HG03103 (cell line): ENCODE measurements at regions not wholly inside any gene's neighbourhood (a gene's known extent, or its start where the extent isn't known, plus 50 kb on each side); places are given as distances from the start of the nearest gene placed in this dataset.
"Not testable (repeated sequence)": the region's sequence is repeated elsewhere in the genome, so short reads cannot be mapped to it uniquely, and the experiment has no call there.

ENCODE experiments used
- ATAC-seq: cut with Tn5 transposase; IDR thresholded peaks from one replicate; pipeline ENCODE4 v1.9.1; 2021; ENCODE audit warnings: low read depth; ENCODE audit not compliant: unreplicated experiment

DNA sequence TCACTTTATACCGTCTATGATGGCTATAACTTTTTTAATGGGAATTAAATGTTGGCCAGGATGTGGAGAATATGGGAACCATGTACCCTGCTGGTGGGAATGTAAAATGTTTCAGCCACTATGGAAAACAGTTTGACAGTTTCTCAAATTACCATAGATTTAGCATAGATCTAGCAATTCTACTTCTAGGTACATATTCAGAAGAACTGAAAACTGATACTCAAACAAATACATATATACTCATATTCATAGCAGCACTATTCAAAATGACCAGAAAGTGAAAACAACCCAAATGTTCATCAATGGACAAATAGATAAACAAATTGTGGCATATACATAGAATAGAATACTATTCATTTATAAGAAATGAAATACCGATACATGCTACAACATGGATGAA is 539.4 kb downstream of the IGSF11 start:
- no peak for ATAC-seq

DNA sequence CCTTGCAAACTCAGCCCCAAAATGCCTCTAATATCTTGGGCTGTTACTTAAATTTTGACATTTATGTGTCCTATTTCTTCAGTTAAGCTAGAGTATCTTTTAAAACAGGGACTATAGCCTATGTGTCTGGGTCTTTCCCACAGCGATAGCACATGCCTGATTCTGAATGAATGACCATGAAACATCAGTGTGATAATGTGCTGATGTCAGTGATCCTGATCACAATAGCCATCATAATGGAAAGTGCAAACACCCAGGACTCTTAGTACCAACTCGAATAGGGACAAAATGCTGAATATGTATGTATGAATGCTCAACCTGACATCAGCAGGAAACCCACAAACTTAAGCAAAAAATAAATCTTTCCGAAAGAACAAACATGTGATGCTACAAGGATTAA is 537.4 kb downstream of the IGSF11 start:
- no peak for ATAC-seq

DNA sequence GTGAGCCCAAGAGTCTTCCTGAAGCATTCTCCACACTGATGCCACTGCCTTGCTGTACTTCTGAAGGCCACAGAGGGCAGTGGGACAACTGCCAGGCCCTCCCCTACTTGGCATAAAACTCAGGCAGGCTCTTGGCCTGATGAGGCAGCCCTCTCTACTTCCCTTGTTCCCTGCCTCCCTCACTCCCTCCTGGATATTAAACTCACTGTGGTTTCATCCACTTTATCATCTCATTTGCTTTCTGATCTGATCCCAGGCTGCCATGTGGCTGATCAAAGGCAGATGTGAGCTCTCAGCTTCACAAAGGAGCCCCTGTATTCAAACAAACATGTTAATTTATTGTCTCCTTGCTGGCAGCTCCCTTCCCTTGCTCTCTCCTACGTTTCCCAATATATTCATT is 533.5 kb downstream of the IGSF11 start:
- no peak for ATAC-seq

DNA sequence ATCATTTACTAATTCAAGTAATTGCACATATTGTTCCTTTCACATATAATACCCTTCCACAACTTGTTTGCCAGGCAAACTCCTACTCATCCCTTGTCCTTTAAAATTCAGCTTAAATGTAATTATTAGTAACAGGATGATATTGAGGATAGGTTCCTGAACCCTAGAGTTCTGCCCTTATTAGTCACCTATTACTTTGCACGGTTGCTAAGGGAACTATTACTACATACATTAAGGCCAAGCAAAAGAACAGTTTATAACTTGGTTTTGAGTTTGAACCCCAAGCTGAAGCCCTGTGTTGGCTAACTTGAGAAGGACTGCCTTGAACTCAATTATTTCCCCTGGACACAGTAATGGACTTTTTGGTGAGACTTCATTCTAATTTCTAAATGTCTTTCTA is 529.7 kb downstream of the IGSF11 start:
- no peak for ATAC-seq

DNA sequence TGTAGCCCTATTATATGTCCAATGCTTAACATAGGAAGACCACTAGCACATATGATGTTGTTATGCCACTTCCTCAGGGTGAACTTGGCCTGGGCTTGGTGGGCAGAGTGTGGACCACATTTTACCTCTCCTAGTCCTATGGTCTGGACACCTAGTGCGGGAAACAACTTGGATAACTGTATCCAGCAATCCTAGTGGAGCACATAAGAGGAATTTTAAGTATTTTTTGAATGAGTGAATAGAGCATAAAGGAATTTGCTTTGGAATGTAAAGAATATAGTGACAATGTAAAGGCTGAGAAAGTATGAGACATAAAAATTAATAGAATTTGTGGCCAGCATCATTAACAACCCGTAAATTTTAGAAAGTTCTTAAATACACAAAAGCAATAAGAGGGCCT is 528.9 kb downstream of the IGSF11 start:
- ATAC-seq, result no peak

DNA sequence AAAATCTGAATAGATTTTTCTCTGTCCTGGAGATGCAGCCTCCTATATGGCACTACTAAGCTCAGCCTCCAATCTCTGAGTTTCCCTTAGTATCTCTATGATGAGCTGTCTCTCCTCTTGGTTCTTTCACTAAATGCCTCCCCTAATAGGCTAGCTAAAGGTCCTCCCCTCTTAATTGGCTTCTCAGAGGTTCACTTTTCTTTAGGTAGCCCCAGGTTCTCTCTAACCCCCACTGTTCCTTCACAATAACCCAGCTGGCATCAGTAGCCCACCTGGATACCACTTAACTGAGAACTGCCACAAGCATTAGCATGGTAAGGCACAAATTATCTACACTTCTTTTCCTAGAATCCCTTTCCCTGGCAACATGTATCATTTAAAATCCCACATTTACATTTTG is 523.2 kb downstream of the IGSF11 start:
- no peak for ATAC-seq

DNA sequence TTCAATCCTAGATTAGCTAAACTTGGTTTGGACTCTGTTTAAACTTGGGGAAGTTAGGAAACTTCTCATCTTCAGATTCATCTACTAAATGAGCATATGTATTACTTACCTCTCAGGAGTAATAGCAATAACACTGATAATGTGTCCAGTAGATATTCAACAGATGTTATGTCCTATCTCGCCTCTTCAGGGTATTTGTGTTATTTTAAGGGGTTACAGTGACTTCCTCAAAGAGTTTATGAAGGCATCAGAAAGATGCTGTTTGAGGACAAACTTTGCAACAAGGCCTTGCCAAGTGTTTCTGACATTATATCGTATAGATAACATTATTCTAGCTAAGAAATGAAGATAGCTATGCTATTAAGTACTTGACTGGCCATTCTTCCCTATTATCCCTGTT is 522.3 kb downstream of the IGSF11 start:
- ATAC-seq, result no peak

DNA sequence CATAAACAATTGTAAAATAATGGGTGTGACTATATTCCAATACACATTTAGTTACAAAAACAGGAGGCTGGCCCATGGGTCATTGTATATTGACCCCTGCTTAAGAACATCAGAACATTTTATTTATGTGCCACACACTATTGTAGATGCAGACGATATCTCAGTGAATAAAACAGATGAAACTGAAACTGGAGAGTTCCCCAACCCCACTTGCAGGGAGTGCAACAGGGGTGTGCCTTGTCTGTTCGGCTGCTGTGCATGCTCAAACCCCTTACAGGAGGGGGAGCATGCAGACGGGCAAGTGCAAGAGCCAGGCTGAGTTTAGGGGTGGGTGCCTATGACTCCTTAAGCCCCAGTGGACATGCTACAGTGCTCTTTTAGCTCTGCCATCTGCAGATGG is 509.6 kb downstream of the IGSF11 start:
- no peak for ATAC-seq

DNA sequence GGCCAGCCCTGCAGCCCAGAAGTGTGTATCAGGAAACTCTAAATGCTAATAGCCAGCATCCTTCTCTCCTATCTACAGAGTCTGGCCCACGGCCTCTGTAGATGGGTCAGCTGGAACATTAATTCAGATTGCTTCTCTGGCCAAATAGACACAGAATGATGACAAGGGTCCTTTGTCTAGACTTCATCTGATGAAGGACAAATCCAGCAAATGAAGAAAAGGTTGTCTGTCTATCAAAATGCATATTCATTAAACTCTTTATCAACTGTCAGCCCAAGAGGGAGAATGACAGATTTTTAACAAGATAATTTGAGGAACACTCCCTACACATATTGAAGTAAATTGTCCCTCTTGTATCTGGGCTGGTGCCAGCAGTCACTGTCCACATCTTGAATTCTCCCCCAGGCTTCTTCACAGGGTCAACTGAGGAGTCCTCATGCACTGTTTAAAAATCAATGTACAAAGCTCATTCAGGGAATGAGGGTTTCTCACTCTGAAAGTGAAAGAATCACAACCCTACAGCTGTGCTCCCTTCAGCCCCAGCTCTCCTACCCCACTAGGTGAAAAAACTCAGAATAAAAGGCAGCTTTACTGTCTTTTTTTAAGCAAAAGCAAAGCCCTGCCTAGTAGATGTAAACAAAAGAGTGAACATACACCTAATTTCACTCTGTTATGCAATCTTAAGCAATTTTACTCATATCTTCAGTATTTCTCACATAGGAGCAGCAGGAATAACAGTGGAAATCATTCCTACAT is 507.7 kb downstream of the IGSF11 start:
- ATAC-seq, result peak; percentile 74

DNA sequence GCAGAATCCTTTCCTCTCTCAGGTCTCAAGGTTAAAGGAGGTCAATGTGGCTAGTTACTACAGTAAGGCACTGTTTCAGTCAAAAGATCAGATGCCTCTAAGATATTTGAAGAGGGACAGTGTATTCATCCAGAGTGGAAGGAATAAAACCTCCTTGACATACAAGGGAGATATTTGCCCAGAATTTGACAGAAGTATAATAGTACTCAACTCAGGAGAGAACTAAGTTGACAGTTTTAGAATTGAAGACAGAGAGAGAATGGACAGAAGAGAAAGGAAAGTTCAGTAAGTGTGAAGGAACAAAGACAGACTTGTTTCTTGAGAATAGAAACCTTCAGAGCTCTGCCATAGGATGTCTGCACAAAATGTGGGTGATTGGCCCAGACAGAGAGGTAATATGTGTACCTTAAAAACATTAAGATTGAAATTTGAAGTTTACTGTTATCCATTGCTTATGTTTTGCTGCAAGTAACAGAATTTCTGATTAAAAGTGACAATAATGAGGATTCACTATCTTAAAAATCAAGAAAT is 507.1 kb downstream of the IGSF11 start:
- ATAC-seq, result peak; percentile 16

DNA sequence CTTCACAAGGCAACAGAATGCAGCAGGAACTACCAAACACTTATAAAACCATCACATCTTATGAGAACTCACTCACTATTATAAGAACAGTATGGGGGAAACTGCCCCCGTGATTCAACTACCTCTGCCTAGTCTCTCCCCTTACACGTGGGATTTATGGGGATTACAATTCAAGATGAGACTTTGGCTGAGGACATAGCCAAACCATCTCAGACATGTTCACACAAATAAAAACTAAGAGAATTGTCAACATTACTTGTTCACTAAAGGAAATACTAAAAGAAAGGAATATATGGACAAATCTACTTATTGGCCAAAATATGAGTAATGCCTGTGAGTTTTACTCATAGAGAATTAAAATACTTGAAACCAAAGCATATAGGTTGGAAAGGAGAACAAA is 505.1 kb downstream of the IGSF11 start:
- ATAC-seq, result no peak

DNA sequence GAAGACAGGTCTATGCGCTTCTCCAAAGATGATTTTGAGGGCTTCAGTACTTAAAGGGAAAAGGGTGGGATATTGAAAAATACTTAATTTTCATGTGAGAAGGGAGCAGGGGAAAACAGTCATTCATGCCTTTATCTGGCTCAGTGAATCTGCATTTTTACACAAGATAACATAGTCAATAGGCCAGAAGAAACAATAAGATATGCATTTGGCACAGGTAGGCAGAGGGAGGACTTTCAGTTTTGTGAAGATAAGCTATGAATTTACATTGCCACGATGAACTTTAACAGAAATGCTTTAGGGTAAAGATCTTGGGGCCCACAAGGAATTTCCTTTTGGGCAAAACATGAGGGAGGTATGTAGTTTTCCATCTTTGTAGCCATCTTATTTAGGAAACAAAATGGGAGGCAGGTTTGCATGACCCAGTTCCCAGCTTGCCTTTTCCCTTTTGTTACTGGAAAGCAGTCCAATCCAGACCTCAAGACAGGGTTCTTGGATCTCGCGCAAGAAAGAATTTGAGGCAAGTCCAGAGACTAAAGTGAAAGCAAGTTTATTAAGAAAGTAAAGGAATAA is 504.2 kb downstream of the IGSF11 start:
- ATAC-seq, result no peak

DNA sequence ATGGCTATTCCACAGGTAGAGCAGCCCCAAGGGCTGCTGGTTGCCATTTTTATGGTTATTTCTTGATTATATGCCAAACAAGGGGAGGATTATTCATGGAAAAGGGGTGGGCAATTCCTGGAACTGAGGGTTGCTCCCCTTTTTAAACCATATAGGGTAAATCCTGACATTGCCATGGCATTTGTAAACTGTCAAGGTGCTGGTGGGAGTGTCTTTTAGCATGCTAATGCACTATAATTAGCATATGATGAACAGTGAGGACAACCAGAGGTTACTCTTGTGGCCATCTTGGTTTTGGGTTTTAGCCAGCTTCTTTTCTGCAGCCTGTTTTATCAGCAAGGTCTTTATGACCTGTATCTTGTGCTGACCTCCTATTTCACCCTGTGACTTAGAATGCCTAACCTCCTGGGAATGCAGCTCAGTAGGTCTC is 503.7 kb downstream of the IGSF11 start:
- not testable (repeated sequence) for ATAC-seq

DNA sequence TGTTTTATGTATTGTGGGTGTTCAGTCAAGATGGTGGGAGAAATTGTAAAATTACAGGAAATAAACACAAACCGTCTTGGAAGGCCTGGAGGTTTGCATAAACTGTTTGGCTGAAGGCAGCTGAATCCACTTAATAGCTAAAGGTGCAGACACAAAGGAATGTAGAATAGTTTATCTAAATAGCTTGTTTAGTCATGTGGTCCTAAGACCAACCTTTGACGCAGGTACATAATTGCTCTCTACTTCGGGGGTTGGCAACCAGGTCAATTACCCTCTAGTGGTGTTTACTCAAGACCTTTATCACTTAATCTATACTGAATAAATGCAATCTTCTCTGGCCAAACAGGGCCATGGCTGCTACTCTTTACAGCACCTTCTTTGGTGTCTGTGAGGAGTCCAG is 502.8 kb downstream of the IGSF11 start:
- ATAC-seq, result no peak

DNA sequence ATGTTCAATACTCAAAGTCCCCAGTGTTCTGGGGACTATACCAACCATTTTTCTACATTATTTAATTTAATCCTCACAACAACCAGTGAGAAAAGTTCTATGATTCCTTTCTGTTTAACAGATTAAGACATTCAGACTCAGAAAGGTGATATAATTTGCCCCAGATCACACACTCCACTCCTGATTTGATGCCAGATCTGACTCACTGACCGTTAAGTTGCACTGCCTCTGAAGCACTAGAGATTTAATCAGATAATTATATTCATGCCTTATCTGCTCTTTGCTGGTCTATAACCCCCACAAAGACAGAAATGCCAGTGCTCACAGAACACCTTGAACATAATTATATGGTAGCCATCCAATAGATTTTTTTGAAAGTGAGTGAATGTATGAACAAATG is 501.0 kb downstream of the IGSF11 start:
- no peak for ATAC-seq

DNA sequence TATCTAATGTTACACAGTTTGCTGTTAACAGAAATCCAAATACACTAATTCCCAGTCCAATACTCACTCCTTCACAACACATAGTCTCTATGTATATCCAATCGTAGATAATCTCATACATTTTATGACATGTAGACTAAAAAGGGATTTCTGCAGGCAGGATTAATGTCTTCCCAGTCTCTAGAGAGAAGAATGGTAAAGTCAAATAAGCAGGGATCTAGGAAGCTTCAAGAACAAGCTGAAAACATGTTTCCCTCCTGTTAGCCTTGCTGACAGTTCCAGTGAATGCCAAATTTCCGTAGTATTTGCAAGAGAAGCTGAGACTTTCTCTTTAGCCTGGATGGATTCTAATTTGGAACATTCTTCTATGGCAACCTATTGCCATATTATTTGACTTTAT is 500.1 kb downstream of the IGSF11 start:
- ATAC-seq, result no peak

DNA sequence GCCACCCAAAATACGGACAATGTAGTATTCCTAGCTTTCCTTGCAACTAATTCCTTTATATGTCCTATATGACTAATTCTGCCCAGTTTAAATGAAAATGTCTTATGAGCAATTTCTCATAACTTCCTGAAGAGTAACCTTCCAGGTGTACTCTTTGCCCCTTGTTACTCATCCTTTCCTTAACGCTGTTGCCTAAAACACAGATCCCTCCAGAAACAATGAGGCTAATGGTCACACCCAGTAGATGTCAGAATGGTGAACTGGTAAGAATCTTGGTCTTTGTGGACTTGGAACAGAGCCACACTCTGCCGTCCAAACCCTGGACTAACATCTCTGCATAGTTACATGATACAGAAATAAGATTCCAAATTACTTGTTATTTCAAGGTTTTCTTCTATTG is 497.9 kb downstream of the IGSF11 start:
- no peak for ATAC-seq

DNA sequence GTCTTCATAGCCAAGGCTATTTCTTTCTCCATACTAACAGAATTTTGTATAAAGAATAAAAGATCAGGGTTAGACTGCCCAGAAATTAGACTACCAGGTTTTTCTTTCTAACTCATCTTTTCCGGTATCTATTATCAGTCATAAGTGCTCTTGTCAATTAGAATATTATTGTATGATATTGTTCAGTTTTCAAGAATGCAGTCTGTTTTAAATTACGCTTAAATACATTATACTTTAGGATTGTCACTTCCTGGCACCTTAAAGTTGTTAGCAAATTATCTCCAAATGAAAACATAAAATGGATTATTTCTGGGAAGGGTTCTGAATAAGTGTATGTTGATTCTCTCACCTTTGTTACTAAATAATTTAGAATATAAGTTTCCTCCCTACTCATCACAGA is 497.2 kb downstream of the IGSF11 start:
- no peak for ATAC-seq

DNA sequence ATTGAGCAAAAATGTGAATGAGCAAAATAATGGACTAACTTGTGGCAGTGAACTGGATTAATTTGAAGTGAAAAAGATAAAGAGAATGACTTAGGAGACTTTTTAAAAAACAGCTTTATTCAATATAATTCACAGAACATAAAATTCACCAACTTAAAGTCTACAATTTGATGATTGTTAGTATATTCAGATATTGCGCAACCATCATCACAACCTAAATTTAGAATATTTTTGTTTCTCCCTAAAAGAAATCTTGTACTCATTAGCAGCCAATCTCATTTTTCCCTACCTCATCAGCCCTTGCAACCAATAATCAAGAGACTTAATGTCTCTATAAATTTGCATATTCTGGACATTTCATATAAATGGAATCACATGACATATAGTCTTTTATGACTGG is 496.5 kb downstream of the IGSF11 start:
- ATAC-seq, result no peak

DNA sequence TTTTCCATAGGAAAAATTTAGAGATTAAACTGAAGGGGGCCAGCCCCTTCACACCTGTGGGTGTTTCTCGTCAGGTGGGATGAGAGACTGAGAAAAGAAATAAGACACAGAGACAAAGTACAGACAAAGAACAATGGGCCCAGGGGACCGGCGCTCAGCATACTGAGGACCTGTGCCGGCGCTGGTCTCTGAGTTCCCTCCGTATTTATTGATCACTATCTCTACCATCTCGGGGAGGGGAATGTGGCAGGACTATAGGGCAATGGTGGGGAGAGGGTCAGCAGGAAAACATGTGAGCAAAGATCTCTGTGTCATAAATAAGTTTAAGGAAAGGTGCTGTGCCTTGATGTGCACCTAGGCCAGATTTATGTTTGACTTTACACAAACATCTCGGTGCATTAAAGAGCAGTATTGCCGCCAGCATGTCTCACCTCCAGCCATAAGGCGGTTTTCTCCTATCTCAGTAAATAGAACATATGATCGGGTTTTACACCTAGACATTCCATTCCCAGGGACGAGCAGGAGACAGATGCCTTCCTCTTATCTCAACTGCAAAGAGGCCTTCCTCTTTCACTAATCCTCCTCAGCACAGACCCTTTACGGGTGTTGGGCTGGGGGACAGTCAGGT is 494.7 kb downstream of the IGSF11 start:
- ATAC-seq, result not testable (repeated sequence)

DNA sequence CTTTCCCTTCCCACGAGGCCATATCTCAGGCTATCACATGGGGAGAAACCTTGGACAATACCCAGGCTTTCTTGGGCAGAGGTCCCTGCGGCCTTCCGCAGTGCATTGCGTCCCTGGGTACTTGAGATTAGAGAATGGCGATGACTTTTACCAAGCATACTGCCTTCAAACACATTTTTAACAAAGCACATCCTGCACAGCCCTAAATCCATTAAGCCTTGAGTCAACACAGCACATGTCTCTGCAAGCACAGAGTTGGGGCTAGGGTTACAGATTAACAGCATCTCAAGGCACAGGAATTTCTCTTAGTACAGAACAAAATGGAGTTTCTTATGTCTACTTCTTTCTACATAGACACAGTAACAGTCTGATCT is 494.2 kb downstream of the IGSF11 start:
- ATAC-seq, result not testable (repeated sequence)

DNA sequence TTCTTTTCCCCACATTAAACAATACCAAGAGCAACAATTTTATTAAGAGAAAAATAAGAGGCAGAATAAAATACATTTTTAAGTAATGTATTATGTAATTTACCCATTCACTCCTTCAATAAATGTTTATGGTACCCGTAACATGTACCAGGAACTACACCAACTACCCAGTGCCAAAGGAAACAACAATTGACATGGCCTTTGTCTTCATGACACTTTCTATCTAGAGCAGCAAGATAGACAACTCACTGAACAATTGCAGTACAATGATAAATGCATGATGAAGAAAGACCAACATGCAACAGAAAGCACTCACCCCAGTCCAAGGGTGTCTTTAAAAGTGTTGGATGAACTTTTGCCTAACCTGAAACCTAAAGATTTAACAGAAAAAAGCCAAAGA is 493.8 kb downstream of the IGSF11 start:
- ATAC-seq, result no peak
